Tibial artery (tissue), 4 donors: ENCODE measurements at regions not wholly inside any gene's neighbourhood (a gene's known extent, or its start where the extent isn't known, plus 50 kb on each side); places are given as distances from the start of the nearest gene placed in this dataset.

Experiments
- DNase-seq, 2 donors: peaks; one replicate each; pipeline ENCODE4 v3.0.0-alpha.2; 2019
- H3K27ac ChIP-seq, 2 donors: fragments of 200-600 bp; sonication (generic) in 1 of 2; 1 replicate in 1 of 2; 2 replicates in 1 of 2; pipeline ENCODE4 v1.5.1; 2018 to 2019; ENCODE audit warnings: mild to moderate bottlenecking in 1 of 2
- H3K27me3 ChIP-seq, 2 donors: fragments of 200-600 bp; sonication (generic) in 1 of 2; one replicate each; pipeline versions ENCODE4 v1.5.1 to v1.6.0; 2016 to 2019
- H3K36me3 ChIP-seq, 3 donors: fragments of 200-600 bp; sonication (generic) in 2 of 3; one replicate each; pipeline ENCODE4 v1.5.1; 2016 to 2019; ENCODE audit warnings: mild to moderate bottlenecking in 2 of 3
- H3K4me1 ChIP-seq, 4 donors: fragments of 200-600 bp; sonication (generic) in 2 of 4; 1 replicate in 3 of 4; 2 replicates in 1 of 4; pipeline ENCODE4 v1.5.1; 2016 to 2019
- H3K4me3 ChIP-seq, 2 donors: fragments of 200-600 bp; sonication (generic) in 1 of 2; 1 replicate in 1 of 2; 2 replicates in 1 of 2; pipeline ENCODE4 v1.5.1; 2018 to 2019; ENCODE audit warnings: mild to moderate bottlenecking in 2 of 2
- H3K9me3 ChIP-seq, 3 donors: fragments of 200-600 bp; sonication (generic) in 1 of 3; one replicate each; pipeline ENCODE4 v1.5.1; 2016 to 2019
- intact Hi-C: fragments of 100-400 bp; cut with DNase I; formaldehyde crosslinking; loops from one replicate; pipeline ENCODE4 v1.15.0; 2023; ENCODE audit warnings: low total_unique reads
- TF ChIP-seq, protein P1 (sequence below), 2 experiments: fragments of 200-600 bp in 1 of 2; fragments of 450-650 bp in 1 of 2; IDR thresholded peaks; one replicate each; pipeline ENCODE4 v1.5.1; 2017 to 2019; ENCODE audit warnings: antibody characterized with exemption in 2 of 2, mild to moderate bottlenecking in 1 of 2, moderate library complexity in 1 of 2

DNA sequence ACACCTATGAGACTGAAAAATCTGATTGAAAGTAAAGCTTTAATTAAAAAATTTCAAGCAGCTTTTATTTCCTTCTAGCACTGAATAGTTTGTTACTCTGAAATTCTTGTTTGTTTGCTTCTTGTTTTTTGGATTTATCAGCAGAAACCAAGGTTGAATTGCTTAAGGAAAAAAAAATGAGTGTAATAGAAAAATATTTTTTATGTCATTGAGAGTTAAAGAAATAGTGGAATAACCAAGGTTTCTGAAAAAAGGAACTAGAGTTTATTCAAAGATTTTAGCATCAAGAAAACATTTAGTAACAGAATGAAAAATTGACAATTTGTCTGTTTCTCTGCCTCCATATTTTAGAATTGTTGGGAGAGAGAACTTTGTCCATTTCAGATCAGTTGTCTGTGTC is 1852.2 kb downstream of the PCDH7 start:
- DNase-seq = no peak
- no peak overlapping the region for H3K4me3 ChIP-seq
- no peaks in the 10 kb centered on the region for H3K27me3 ChIP-seq
- no peaks in the 10 kb centered on the region for H3K36me3 ChIP-seq
- H3K9me3 ChIP-seq = no peaks in the 10 kb centered on the region
- no peak overlapping the region for H3K27ac ChIP-seq
- no peaks in the 10 kb centered on the region for H3K4me1 ChIP-seq
- TF ChIP-seq, protein P1, sequence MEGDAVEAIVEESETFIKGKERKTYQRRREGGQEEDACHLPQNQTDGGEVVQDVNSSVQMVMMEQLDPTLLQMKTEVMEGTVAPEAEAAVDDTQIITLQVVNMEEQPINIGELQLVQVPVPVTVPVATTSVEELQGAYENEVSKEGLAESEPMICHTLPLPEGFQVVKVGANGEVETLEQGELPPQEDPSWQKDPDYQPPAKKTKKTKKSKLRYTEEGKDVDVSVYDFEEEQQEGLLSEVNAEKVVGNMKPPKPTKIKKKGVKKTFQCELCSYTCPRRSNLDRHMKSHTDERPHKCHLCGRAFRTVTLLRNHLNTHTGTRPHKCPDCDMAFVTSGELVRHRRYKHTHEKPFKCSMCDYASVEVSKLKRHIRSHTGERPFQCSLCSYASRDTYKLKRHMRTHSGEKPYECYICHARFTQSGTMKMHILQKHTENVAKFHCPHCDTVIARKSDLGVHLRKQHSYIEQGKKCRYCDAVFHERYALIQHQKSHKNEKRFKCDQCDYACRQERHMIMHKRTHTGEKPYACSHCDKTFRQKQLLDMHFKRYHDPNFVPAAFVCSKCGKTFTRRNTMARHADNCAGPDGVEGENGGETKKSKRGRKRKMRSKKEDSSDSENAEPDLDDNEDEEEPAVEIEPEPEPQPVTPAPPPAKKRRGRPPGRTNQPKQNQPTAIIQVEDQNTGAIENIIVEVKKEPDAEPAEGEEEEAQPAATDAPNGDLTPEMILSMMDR (IDR thresholded peaks at IDR 0.05) = no peak
- intact Hi-C loops = no loop called here

DNA sequence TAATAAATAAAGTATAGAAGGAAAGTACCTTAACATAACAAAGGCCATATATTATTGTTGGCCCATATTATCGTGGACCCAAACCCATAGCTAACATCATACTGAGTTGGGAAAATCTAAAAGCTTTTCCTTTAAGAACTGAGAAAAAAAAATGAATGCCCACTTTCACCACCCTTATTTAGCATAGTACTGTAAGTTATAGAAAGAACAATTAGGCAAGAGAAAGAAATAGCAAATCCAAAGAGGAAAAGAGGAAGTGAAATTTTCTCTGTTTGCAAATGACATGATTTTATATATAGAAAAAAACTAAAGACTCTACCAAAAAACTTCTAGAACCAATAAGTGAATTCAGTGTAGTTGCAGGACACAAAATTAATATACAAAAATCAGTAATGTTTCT is 1854.6 kb downstream of the PCDH7 start:
- intact Hi-C loops = no loop called here
- DNase-seq = no peak
- TF ChIP-seq, protein P1 (IDR thresholded peaks at IDR 0.05) = no peak
- H3K4me3 ChIP-seq = no peak overlapping the region
- H3K27ac ChIP-seq = no peak overlapping the region
- H3K27me3 ChIP-seq = no peaks in the 10 kb centered on the region
- H3K4me1 ChIP-seq = no peaks in the 10 kb centered on the region
- H3K36me3 ChIP-seq = no peaks in the 10 kb centered on the region
- H3K9me3 ChIP-seq = no peaks in the 10 kb centered on the region

DNA sequence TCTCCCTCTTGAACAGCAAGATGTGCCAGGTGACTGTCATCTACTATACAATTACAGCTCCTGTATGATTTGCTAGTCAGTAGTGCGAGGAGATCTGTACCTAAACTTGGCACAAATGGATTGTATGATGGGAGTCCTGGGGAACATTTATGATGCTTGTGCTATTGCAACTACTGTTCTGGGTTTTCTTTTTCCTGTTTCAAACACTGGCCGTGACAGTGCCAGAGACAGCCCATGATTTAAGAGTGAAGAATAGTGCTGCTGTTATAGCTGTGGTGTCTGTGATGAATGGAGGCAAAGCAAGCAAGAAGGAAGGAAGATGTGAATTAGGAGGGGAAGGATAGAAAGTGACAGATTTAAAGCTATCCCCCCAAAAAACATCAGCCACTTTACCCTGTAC is 1868.9 kb downstream of the PCDH7 start:
- no peaks in the 10 kb centered on the region for H3K27me3 ChIP-seq
- TF ChIP-seq, protein P1 (IDR thresholded peaks at IDR 0.05) = no peak
- no peaks in the 10 kb centered on the region for H3K4me1 ChIP-seq
- H3K4me3 ChIP-seq = no peak overlapping the region
- H3K27ac ChIP-seq = no peak overlapping the region
- DNase-seq = no peak
- no peaks in the 10 kb centered on the region for H3K36me3 ChIP-seq
- H3K9me3 ChIP-seq = no peaks in the 10 kb centered on the region
- intact Hi-C loops = no loop called here

DNA sequence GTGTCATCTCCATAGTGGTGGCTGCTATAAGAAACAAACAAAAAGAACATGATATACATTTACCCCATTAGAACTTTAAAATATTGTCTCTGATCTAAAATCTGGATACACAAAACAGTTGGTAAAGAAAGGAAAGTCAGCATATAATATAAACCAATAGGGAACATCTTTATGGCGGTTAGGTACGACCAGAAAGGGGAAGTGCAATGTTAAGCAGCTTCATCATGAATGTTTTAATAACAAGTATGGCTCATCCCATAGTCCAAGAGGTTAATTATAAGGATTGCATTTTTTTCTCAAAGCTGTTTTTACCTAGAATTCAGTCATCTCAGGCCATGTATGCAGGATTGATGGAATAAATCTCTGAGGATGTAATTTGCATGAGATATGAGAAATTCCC is 1869.7 kb downstream of the PCDH7 start:
- no peak overlapping the region for H3K4me3 ChIP-seq
- TF ChIP-seq, protein P1 (IDR thresholded peaks at IDR 0.05) = no peak
- DNase-seq = no peak
- no peaks in the 10 kb centered on the region for H3K36me3 ChIP-seq
- no peaks in the 10 kb centered on the region for H3K4me1 ChIP-seq
- no peaks in the 10 kb centered on the region for H3K27me3 ChIP-seq
- H3K9me3 ChIP-seq = no peaks in the 10 kb centered on the region
- H3K27ac ChIP-seq = no peak overlapping the region
- intact Hi-C loops = no loop called here

DNA sequence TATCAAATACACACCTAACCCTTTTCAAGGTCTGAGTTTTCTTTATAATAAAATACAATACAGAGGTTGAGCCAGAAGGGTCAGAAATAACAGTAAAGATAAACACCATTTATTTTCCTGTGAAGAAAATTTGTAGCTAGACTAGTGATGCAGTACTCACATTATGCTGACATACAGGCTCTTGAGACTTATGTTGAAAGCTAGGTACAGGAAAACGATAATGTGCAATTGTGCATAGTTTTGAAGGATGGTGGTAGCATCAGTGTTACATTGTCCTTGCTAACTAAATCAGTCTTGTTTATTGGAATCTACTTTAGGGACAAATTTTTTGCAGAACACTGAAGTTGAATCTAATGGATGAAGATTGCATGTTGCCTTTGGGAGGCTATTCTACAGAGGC is 1877.2 kb downstream of the PCDH7 start:
- H3K36me3 ChIP-seq = no peaks in the 10 kb centered on the region
- intact Hi-C loops = no loop called here
- TF ChIP-seq, protein P1 (IDR thresholded peaks at IDR 0.05) = no peak
- no peak for DNase-seq
- H3K9me3 ChIP-seq = no peaks in the 10 kb centered on the region
- H3K4me1 ChIP-seq = no peaks in the 10 kb centered on the region
- H3K4me3 ChIP-seq = no peak overlapping the region
- no peaks in the 10 kb centered on the region for H3K27me3 ChIP-seq
- no peak overlapping the region for H3K27ac ChIP-seq

DNA sequence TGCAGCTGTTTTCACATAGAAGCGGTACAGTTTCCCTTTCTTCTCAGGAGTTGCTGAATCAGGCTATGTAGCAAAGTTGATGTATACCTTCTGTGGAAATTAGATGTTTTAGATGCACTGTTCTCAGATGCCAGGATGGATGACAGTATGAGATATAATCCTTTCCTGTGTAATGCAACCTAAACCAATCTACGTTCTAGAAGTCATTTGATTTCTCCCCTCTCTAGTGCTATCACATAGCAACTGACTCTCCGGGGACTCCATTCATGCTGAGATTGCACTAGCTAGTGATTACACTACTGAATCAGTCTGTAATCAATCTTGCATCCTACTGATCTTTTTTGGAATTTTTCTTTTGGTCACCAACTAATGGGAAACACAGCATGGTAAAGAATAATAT is 1881.7 kb downstream of the PCDH7 start:
- H3K4me1 ChIP-seq = no peaks in the 10 kb centered on the region
- DNase-seq = no peak
- H3K9me3 ChIP-seq = no peaks in the 10 kb centered on the region
- no peak overlapping the region for H3K27ac ChIP-seq
- intact Hi-C loops = no loop called here
- no peak overlapping the region for H3K4me3 ChIP-seq
- TF ChIP-seq, protein P1 (IDR thresholded peaks at IDR 0.05) = no peak
- H3K36me3 ChIP-seq = no peaks in the 10 kb centered on the region
- no peaks in the 10 kb centered on the region for H3K27me3 ChIP-seq
